Ovary (tissue), 7 donors: ENCODE measurements at regions not wholly inside any gene's neighbourhood (a gene's known extent, or its start where the extent isn't known, plus 50 kb on each side); places are given as distances from the start of the nearest gene placed in this dataset.
"Not testable (repeated sequence)": the region's sequence is repeated elsewhere in the genome, so short reads cannot be mapped to it uniquely, and the experiment has no call there.

Experiments used
- DNase-seq, 5 donors: peaks; one replicate each; pipeline ENCODE4 v3.0.0-alpha.2; 2019 to 2020
- H3K27ac ChIP-seq, 2 donors: fragments of 200-600 bp; one replicate each; pipeline versions ENCODE4 v1.5.1 to v1.8.0; 2019 to 2022
- H3K27me3 ChIP-seq: fragments of 200-600 bp; one replicate; pipeline ENCODE4 v1.8.0; 2022
- H3K36me3 ChIP-seq: fragments of 200-600 bp; sonication (generic); one replicate; pipeline ENCODE4 v1.5.1; 2019
- H3K4me1 ChIP-seq: one replicate; pipeline ENCODE4 v1.8.1; 2013; ENCODE audit warnings: mild to moderate bottlenecking, moderate library complexity; ENCODE audit not compliant: insufficient read depth
- H3K4me3 ChIP-seq: fragments of 200-600 bp; sonication (generic); one replicate; pipeline ENCODE4 v1.5.1; 2017
- H3K9me3 ChIP-seq, 2 donors: fragments of 200-600 bp in 1 of 2; sonication (generic) in 1 of 2; one replicate each; pipeline versions ENCODE4 v1.5.1 to v1.8.1; 2013 to 2019; ENCODE audit warnings: mild to moderate bottlenecking in 1 of 2, moderate library complexity in 1 of 2
- EP300 ChIP-seq: sonication (generic); formaldehyde crosslinking; IDR thresholded peaks from one replicate; pipeline ENCODE4 v1.6.1; 2017; ENCODE audit warnings: antibody characterized with exemption
- POLR2A ChIP-seq: fragments of 450-650 bp; IDR thresholded peaks from one replicate; pipeline ENCODE4 v1.6.1; 2017; ENCODE audit warnings: antibody characterized with exemption, mild to moderate bottlenecking, moderate library complexity
- WGBS, 3 donors: extraction: QIAGEN DNeasy Blood & Tissue Kit in 1 of 3; methylation state at CpG; one replicate each; pipeline versions ENCODE4 v1.1.5 to v1.1.7; 2013 to 2017; 5-methylcytosine and 5-hydroxymethylcytosine counted together
- intact Hi-C, 4 donors: fragments of 100-400 bp; cut with DNase I; formaldehyde crosslinking; loops; one replicate each; pipeline versions ENCODE4 v1.11.0 to v1.15.1; 2022 to 2023
- TF ChIP-seq, protein P1 (sequence below), 3 donors: fragments of 450-650 bp in 2 of 3; fragments of 200-600 bp in 1 of 3; IDR thresholded peaks; one replicate each; pipeline versions ENCODE4 v1.5.1 to v1.8.0; 2016 to 2022; ENCODE audit warnings: antibody characterized with exemption in 3 of 3, mild to moderate bottlenecking in 1 of 3
- donor health status: DM: no; HTN: no; CAD: no; lungs with moderate emphysema.
- donor health status: DM: no; HTN: no; CAD: no.
- donor health status: Bipolar disorder and iron deficiency.
- donor health status: DM: no; HTN: no; CAD: no.
- donor health status: DM: yes; HTN: yes; CAD: no.

DNA sequence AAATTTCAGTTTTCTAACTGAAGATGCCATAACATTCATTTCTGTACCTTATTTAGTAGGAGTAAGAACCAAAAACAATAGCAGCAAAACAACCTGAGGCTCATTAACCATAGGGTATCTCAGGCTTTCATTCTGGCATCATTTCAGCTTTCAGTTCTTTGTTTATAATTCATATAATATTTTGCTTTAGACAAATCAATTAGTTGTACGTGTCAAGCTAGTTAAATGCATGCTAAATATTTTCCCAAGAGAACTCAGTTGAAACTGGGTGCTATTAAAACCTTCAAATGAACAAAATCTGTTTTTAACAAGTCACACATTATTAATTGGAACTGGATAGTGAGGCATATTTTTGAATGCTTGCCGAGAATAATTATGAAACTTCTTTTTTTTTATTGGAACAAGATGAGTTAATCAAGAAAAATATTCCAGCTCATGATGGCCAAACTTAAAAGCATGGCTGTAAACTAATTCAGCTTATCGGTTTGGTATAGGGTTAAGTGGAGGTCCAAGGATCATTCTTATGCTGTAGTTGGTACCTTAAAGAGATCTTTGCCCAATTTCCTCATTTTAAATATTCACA is 442.7 kb downstream of the BTG1 start:
- Histone ChIP-seq H3K27ac (no peak overlapping the region), H3K27me3 (no peaks in the 10 kb centered on the region), H3K4me3 (no peak overlapping the region), H3K36me3 (no peaks in the 10 kb centered on the region), H3K9me3 (no peaks in the 10 kb centered on the region), H3K4me1 (no peaks in the 10 kb centered on the region)
- DNase-seq, result no peak
- no peak for TF ChIP-seq POLR2A
- TF ChIP-seq, protein P1, sequence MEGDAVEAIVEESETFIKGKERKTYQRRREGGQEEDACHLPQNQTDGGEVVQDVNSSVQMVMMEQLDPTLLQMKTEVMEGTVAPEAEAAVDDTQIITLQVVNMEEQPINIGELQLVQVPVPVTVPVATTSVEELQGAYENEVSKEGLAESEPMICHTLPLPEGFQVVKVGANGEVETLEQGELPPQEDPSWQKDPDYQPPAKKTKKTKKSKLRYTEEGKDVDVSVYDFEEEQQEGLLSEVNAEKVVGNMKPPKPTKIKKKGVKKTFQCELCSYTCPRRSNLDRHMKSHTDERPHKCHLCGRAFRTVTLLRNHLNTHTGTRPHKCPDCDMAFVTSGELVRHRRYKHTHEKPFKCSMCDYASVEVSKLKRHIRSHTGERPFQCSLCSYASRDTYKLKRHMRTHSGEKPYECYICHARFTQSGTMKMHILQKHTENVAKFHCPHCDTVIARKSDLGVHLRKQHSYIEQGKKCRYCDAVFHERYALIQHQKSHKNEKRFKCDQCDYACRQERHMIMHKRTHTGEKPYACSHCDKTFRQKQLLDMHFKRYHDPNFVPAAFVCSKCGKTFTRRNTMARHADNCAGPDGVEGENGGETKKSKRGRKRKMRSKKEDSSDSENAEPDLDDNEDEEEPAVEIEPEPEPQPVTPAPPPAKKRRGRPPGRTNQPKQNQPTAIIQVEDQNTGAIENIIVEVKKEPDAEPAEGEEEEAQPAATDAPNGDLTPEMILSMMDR (IDR thresholded peaks at IDR 0.05), result no peak
- TF ChIP-seq EP300, result no peak
- WGBS, 3 donors, result 43 to 51% (median 46%) methylated on average over 3 of the region's 3 CpGs
- intact Hi-C loops, result no loop called here

DNA sequence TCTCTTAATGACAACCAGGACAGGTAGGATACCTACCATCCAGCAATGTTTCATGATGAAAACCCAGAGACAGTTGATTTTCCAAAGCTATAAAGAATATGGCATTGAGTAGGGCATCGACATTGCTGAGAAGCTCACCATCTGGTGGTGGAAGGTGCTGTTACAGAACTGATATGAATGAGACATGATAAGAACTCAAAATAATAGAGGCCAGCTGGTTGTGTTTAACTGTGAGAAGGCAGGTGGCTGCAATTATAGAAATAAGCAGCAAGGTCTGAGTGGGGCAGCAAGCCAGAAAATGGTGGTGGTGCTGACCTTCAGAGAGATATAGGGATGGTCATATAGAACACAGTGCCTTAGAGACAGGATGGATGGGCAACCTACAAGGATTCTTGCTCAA is 449.7 kb downstream of the BTG1 start:
- Histone ChIP-seq H3K4me3 (no peak overlapping the region), H3K36me3 (no peaks in the 10 kb centered on the region), H3K9me3 (no peaks in the 10 kb centered on the region), H3K27ac (no peak overlapping the region), H3K27me3 (no peaks in the 10 kb centered on the region), H3K4me1 (no peaks in the 10 kb centered on the region)
- TF ChIP-seq, protein P1 (IDR thresholded peaks at IDR 0.05), result no peak
- TF ChIP-seq POLR2A (no peak), EP300 (no peak)
- DNase-seq, result no peak
- WGBS, 3 donors, result 21 to 59% (median 22%) methylated on average over 1 of the region's 1 CpG
- intact Hi-C loops, result no loop called here

DNA sequence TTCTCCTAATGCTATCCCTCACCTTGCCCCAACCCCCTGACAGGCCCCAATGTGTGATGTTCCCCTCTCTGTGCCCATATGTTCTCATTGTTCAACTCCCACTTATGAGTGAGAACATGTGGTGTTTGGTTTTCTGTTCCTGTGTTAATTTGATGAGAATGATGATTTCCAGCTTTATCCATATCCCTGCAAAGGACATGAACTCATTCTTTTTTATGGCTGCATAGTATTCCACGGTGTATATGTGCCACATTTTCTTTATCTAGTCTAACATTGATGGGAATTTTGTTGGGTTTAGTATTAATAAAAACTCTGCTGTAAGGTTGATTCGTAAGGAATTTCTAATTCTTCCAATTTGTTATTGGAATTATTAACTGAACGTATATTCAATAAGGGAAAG is 450.2 kb downstream of the BTG1 start:
- H3K36me3 ChIP-seq, H3K27me3 ChIP-seq, H3K27ac ChIP-seq, intact Hi-C loops, H3K9me3 ChIP-seq, H3K4me1 ChIP-seq, H3K4me3 ChIP-seq, DNase-seq: not testable (repeated sequence)
- WGBS, 3 donors, result 81 to 97% (median 94%) methylated on average over 3 of the region's 3 CpGs

DNA sequence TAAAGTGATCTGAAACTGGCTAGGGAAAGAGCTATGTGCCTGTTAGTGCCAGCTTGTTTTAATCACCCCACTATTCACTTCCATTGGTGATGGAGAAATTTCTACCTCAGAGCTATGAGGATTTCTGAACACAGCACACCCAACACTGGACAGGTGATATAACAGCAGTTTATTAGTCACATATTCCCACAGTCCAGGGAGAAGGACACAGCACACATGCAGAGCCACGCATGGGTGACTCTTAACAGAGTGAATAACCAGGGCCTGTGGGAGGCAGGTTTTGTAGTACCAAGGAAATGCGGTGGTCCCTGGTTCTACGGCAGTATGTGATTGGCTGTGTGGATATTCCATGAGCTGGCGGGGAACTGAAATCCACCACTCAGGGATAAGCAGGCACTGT is 455.1 kb downstream of the BTG1 start:
- TF ChIP-seq, protein P1 (IDR thresholded peaks at IDR 0.05), result no peak
- TF ChIP-seq EP300 (no peak), POLR2A (no peak)
- H3K4me1 ChIP-seq, result no peaks in the 10 kb centered on the region
- WGBS, 3 donors, result 95 to 99% (median 96%) methylated on average over 4 of the region's 4 CpGs
- DNase-seq, result no peak
- no peaks in the 10 kb centered on the region for H3K9me3 ChIP-seq
- no peaks in the 10 kb centered on the region for H3K36me3 ChIP-seq
- H3K27me3 ChIP-seq, result no peaks in the 10 kb centered on the region
- no peak overlapping the region for H3K4me3 ChIP-seq
- intact Hi-C loops, result no loop called here
- H3K27ac ChIP-seq, result no peak overlapping the region

DNA sequence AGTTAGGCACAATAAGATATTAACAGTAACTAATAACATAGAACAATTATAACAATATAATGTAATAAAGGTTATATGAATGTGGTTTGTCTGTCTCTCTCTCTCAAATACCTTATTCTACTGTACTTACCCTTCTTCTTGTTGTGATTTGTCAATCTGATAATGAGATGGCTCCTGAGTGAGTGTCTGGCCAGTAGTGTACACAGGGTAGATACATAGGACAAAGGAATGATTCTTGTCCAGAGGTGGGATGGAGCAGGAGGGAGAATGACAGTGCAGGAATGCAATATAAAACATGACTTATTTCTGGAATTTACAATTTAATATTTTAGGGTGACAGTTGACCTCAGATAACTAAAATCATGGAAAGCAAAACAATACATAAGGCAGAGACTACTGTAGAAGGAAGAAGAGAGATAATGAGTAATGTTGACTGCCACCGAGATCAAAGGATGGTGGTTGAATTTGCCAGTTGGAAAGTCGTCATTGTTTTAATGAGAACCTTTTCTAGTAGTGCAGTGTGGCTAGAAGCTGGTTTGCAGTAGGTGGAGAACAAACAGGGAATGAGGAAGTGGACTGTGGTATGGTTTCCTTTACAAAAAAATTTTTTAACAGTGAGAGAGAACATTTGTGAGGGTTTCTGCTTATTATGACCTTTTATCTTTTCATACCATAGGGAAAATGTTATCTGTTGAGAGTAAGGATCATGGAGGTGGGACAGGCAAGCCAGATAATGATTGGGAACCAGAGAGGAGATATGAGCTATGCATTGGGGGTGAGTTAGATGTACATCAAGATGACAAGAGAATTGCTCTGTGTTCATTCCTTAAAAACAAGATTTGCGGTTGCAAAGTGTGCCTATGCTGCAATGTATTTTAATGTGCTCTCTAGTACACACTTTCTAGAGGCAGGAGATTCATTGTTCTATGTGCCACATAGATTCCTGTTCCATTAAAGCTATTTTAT is 458.3 kb downstream of the BTG1 start:
- no peaks in the 10 kb centered on the region for H3K9me3 ChIP-seq
- no peaks in the 10 kb centered on the region for H3K36me3 ChIP-seq
- no peak overlapping the region for H3K27ac ChIP-seq
- no peaks in the 10 kb centered on the region for H3K4me1 ChIP-seq
- intact Hi-C loops, result no loop called here
- DNase-seq, result no peak
- WGBS, 3 donors, result 53 to 65% (median 58%) methylated on average over 3 of the region's 3 CpGs
- no peak overlapping the region for H3K4me3 ChIP-seq
- H3K27me3 ChIP-seq, result no peaks in the 10 kb centered on the region
- TF ChIP-seq, protein P1 (IDR thresholded peaks at IDR 0.05), result no peak
- TF ChIP-seq POLR2A (no peak), EP300 (no peak)
